ENCODE measurements at regions not wholly inside any gene's neighbourhood (a gene's known extent, or its start where the extent isn't known, plus 50 kb on each side); places are given as distances from the start of the nearest gene placed in this dataset.
"Not testable (repeated sequence)": the region's sequence is repeated elsewhere in the genome, so short reads cannot be mapped to it uniquely, and the experiment has no call there.

DNA sequence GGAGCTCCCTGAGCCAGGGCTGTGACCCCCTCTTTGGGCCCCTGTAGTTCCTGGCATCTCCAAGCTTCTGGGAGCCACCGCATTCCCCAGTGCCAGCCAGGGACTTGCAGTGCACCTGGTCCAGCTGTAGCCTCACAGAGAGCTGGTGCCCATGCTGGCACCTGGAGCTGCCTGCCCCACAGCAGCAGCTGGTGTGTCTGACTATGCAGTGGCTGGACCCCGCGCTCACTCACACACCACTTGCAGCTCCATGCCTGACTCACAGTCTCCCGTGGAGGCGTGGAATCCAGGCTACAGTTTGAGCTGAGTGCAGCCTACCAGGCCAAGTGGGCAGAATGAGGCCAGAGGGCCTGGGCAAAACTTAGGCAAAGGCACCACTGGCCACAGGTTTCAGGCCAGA lies 102.2 kb upstream of the NAMPT start:
- in situ Hi-C loops (cut with MboI; ENCODE audit: low sequenced_read_pairs), result no loop called here

DNA sequence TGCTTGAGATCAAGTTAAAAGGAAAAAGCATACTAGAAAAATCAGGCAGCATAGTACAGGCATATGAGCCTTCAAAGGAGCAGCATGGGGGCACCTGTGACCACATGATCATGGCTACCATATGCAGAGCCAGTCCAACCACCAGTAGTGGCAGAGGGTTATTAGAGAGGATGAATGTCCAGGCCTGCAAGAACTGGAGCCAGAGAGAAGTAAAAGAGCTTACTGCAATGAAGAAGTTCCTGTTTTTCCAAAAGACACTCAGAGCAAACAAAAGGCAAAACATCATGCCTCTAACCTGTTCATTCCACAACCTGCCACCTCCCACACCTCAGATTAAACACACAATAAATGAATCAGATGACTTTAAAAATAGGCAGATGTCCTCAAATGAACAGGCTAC lies 99.6 kb upstream of the NAMPT start:
- in situ Hi-C loops (cut with MboI; ENCODE audit: low sequenced_read_pairs), result no loop called here

DNA sequence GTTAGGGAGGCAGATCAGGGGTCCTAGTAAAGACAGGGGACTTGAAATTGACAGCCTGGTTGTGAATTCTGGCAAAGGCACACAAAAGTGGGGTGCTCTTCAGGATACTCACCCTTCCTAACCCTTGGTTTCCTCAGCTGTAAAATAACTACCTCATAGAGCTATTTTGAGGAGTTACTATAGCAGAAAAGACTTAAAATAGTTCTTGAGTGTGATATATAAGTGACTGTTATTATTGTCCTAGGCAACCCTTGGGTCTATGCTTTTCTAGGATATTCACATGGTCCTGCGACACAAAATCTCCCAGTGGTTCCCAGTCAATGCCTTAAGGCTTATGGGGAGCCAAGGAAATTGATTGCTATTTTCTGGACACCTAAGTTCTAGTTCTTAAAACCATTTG lies 98.1 kb upstream of the NAMPT start:
- in situ Hi-C loops (cut with MboI; ENCODE audit: low sequenced_read_pairs), result no loop called here

DNA sequence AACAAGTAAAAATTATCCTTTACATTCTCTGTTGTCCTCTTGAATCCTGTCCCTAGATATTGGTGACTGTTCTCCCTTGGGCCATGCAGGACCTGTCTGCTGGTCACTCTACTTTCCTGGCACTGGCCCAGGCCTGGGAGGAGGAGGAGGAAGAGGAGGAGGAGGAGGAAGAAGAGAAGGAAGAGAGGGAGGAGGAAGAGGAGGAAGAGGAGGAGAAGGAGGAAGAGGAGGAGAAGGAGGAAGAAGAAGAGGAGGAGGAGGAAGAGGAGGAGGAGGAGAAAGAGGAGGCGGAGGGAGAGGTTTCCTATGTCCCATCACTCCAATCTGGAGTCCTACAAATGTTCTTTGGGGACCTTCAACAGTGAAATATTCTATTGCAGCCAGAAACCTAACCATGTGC lies 97.3 kb upstream of the NAMPT start:
- in situ Hi-C loops (cut with MboI; ENCODE audit: low sequenced_read_pairs), result no loop called here

DNA sequence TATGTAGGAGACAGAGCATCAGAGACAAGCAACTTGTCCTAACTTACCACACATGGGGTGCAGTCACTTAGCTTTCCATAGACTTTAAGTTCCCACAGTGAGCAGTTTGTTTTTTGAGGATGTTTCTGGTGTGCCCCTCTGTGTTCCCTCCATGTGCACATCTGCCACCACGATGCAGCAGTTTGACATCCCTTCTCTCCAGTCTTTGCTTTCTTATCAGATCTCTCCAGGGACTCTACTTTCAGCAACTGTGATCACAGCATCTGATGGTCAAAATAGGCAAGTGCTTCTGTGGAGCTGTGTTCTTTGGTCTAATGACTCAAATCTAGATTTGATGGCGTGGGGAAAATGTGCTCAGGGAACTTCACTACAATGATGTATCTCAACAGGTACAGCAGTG lies 96.5 kb upstream of the NAMPT start:
- in situ Hi-C loops (cut with MboI; ENCODE audit: low sequenced_read_pairs), result no loop called here

DNA sequence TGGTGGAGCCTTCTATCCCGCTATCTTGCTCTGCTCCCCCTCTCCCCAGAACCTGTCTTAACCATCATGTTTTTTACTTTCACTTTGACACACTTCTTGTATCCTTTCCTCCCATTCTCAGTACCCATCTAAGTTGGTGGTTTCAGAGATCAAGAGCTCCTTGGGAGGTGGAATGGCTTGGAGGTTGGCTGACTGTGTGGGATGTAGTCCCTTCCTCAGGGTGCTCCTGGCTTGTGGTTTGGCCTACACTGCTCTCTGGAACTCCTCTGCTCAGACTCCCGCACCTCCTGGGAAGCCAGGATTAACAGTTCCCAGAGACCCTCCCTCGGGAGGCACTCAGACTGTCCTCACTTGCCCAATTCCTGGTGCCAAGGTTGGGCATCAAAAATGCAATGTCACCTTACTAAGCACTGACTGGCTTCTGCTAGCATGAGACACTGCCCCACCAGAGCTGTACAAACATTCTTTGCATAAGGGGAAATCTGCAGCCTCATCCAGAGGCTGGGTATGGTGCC lies 93.1 kb upstream of the NAMPT start:
- in situ Hi-C loops (cut with MboI; ENCODE audit: low sequenced_read_pairs), result no loop called here

DNA sequence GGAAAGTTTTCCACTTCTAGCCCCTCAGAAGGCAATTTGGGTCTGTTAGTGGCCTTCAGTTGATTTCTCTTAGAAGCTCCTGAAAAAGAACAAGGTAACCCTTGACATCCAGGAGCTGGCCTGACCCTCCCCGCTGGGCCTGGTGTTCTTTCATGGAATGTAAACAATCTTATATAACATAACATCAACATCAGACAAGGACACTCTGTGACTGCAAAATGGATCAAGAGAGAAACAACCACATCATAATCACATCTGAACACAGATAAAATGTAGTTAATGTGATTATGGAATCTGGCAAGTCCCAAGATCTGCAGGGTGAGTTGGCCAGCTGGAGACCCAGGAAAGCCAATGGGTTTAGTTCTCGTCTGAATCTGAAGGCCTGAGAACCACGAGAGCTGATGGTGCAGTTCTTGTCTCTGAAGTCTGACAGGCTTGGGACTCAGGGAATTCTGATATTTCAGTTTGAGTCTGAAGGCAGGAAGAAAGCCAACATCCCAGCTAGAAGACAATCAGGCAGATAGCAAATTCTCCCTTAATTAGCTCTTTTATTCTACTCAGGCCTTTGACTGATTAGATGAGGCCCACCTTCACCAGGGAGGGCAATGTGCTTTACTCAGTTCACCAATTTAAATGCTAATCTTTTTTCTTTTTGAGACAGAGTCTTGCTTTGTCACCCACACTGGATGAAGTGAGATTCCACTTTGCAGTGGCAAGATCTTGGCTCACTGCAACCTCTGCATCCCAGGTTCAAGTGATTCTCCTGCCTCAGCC lies 91.4 kb upstream of the NAMPT start:
- in situ Hi-C loops (cut with MboI; ENCODE audit: low sequenced_read_pairs), result no loop called here

DNA sequence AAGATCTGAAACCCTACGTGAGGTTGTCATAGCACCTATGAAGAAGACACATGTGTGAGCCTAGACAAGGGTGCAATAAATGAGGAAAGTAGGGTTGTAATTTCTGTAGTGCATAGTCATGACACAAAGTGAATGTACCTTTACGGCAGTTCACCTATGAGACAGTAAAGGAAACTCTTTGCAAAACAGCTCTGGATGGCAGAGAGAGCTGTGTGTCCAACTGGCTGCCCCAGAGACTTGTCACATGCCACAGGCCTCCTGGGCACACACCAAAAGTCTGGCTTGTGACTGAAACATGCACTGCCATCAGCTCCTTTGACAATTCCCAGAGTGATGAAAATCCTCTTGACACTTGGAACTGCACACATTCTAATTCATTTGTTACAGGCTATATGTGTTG lies 90.7 kb upstream of the NAMPT start:
- in situ Hi-C loops (cut with MboI; ENCODE audit: low sequenced_read_pairs), result no loop called here

DNA sequence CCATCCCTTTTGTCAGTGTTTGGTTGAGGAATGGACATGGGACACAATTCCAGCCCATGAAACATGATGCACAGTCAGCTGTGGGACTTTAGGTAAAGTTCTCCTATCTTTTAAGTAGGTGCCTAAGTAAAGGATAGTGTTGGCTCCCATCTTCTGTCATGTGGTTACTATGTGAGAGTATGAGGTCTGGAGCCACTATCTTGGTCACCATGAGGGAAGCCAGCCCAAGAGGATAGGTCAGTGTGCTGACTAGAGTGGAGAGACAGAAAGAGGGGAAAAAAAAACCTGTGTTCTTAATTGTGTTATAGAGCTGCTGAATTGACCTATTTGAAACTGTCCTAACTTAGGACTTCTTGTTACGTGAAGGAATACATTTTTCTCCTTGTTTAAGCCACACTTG lies 89.7 kb upstream of the NAMPT start:
- in situ Hi-C loops (cut with MboI; ENCODE audit: low sequenced_read_pairs), result no loop called here

DNA sequence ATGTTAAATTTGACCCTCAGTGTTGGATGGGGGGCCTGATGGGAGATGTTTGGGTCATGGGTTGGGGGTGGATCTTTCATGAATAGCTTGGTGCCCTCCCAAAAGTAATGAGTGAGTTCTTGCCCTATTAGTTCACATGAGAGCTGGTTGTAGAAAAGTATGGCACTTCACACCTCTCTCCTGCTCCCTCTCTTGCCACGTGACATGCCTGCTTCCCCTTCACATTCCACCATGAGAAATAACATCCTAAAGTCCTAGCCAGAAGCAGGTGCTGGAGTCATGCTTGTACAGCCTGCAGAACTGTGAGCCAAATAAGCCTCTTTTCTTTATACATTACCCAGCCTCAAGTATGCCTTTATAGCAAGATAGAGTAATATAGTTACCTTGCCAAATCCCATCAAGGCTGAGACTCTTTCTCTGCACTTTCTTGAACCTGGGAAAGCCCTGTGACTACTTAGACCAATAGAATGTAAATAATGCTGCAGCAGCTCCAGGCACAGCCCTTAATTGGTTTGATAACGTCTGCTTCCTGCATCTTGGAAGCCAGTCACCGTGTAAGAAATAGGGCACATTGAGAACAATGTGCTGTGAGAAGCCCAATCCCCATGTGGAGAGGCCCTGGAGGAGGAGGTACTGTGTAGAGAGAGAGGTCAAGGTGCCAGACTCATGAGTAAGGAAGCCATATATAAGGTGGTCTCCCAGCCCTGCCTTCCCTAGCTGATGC lies 88.0 kb upstream of the NAMPT start:
- in situ Hi-C loops (cut with MboI; ENCODE audit: low sequenced_read_pairs), result no loop called here

DNA sequence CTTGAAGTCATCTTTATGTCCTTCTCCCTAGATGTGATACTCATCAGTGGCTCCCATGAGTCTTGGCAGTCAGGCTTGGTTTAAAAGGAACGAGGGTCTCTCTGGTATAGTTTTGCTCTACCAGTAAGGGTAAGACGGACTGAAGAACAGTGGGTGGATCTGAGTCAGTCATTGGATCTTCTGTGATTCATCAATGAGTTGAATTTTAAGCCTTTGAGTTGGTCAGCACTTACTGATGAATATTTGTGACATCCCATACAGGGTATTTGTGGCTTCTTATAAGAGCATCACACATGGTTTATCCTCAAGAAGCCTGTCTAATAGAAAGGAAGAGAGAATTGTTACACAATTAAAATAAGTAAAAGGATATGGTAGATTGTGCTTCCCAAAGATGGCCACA lies 87.3 kb upstream of the NAMPT start:
- in situ Hi-C loops (cut with MboI; ENCODE audit: low sequenced_read_pairs), result no loop called here

DNA sequence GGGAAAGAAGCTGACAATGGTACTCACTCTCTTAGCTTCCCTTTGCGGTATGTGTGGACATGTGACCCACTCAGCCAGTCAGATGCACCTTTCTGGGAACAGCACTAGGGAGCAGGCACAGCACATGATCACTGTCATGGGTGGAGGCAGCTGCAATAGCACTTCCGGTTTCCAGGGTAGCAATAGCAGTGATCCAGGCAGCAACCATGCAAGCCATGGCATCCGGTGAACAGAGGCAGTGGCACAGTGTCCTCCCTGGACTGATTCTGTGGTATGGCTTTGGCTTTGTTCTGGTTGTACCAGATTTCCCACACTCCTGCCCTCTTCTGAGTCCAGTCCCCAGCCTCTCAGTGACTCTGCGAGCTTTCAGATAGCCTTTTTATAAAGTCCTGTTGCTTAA lies 86.8 kb upstream of the NAMPT start:
- in situ Hi-C loops (cut with MboI; ENCODE audit: low sequenced_read_pairs), result no loop called here

DNA sequence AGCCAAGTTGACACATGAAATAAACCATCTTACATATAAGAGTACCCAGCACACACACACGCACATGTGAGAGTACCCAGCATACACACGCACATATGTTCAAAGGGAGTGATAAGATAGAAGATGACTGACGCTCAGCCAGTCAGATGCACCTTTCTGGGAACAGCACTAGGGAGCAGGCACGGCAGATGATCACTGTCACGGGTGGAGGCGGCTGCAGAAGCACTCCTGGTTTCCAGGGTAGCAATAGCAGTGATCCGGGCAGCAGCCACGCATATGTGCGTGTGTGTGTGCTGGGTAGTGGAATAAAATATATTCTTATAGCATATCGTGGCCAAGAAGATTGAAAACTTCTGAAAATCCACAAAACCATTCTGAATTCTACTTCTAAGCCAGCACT lies 85.8 kb upstream of the NAMPT start:
- in situ Hi-C loops (cut with MboI; ENCODE audit: low sequenced_read_pairs), result no loop called here

DNA sequence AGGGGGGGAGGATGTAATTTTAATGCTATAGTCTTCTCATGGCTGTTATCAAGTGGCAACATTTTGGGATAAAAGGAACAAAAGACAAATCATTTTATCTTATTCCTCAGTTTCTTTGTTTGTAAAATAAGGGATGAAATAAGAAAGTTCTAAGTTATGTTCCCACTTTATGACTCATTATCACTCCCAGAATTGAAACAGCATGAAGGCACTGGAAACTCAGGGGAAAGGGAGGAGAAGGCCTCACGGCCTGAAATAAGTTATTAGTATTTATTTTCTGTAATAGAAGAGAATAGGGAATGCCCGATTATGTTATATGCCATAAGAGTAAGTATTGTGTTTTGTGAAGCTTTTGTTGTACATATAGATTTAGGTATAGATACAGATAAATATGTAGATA lies 85.0 kb upstream of the NAMPT start:
- in situ Hi-C loops (cut with MboI; ENCODE audit: low sequenced_read_pairs), result no loop called here

DNA sequence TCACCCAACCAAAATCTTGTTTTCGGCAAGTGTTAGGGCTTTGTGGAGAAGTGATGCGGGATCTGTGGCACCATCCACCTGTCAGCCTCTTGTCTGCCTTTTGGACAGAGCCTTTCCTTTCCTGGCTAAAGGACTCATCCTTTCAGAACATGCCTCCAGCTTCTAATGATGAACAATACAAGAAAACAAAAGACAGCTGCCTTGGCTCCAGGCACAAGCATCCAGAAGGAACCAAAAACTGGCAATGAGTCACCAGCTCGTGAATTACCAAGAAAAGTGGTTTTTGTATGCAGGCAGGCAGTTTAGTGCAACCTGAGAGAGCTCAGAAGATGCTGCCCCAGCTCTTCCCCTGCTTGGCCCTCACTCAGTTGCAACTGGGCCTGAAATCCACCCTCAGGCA lies 84.6 kb upstream of the NAMPT start:
- in situ Hi-C loops (cut with MboI; ENCODE audit: low sequenced_read_pairs), result no loop called here

DNA sequence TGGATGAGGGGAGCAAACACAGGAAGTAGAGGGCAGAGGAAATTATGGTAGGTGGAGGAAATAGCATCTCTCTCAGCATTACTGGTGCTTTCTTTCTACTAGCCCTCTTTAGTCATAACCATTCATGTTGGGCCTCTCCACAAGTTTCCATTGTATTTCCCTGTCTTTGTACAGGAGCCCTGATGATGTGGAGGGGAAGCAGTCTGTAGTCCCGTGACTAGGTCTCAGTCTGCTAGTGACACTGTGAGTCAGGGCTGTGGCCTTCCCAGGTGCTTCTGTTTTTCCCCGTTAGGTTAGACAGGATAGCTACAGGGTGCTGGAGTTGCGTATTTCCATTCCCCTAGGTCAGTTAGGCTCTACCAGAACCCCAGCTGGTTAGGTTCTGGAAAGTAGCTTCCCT lies 82.9 kb upstream of the NAMPT start:
- in situ Hi-C loops (cut with MboI; ENCODE audit: low sequenced_read_pairs), result no loop called here

DNA sequence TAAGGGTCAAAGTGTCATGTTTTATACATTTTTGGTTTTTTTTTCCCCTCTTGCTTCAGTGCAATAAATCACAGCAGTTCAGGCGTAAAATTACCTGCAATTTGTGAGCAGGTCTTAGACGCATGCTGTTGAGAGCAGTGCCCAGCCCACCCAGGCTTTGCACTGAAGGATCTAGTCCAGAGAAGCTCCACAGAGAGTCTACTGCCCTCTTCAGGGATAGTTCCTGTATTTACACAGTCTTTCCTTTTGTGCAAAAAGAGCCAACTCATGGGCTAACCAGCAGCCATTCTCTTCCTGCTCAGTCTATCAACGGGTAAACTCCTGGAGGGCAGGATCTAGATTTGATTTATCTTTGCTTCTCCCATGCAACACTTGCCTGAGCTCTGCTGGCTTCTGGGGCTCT lies 82.2 kb upstream of the NAMPT start:
- in situ Hi-C loops (cut with MboI; ENCODE audit: low sequenced_read_pairs), result no loop called here

DNA sequence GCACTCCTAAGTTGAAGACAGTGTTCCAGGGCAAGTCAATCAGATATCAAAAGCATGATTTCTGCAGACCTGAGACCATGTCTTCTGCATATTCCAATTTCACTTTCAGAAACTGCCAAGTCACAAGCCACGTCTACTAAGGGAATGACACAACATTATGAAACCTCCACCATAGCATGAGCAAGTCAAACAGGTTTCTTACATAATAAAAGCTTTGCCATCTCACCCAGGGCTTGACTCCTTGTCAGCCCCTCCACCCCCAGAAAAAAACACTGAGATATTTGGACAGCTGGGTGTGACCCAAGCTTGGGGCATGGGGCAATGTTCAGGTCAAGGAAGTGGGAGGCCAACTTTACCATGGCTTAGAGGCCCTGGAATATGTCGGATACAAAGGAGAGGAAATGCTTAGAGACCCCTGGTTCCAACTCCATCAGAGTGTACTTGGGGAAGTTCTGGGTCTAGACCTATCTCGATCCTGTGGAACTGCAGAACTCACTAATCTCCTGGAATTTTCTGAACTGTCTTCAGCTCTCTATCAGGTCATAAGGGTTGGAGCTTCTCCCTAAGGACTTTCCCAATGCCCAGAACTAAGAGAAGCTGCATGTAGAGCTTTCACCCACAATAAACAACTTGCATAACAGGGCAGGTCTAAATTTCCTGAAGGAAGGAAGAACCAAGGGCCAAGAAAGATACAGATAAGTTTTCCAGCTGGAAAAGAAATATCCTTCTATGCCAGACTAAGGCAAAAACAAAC lies 80.6 kb upstream of the NAMPT start:
- in situ Hi-C loops (cut with MboI; ENCODE audit: low sequenced_read_pairs), result no loop called here

DNA sequence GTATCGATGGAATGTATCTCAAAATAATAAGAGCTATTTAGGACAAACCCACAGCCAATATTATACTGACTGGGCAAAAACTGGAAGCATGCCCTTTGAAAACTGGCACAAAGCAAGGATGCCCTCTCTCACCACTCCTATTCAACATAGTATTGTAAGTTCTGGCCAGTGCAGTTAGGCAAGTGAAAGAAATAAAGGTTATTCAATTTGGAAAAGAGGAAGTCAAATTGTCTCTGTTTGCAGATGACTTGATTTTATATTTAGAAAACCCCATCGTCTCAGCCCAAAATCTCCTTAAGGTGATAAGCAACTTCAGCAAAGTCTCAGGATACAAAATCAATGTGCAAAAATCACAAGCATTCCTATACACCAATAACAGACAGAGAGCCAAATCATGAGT lies 77.7 kb upstream of the NAMPT start:
- in situ Hi-C loops (cut with MboI; ENCODE audit: low sequenced_read_pairs), result not testable (repeated sequence)

DNA sequence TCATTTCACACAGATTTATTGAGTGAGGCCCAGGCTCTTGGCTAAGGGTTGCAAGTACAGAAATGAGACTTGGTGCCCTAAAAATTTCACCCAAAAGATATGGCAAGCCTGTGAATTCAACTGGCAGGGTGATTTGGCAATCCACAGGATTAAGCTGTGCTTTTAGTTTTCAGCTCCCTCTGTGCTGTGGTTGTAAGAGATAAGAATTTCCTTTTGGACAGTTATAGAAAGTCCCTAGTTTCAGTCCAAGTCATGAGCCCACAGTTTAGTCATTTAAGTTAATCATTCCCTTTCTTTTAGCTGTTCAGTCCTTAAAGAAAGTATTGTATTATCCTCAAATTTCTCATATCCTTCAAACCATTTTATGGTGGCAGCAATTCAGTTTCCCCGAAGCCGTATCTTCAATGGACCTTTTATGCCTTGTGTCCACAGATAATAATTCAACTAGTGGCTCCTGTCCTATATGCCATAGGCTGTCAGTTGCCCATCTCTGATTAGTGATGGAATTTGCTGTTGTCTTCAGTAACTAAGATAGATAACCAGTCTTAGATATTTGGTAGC lies 73.4 kb upstream of the NAMPT start:
- in situ Hi-C loops (cut with MboI; ENCODE audit: low sequenced_read_pairs), result no loop called here

DNA sequence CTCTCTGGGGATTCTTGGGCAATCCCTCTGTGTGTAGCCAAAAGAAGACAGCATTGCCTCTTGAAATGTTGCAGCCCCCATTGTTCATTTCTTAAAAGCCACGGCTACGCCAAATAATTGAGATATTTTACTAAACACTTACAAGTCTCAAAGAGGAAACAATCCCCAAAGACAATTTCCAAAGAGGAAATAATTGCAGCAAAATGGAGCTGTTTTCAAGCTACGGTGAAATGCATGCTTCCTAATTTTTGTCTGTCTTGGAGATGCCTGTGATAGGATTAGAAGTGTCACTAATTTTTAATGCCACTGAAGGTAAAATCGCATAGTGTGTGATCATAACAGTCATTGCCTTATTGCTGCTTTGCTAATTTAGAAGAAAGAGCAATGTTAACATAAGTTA lies 72.9 kb upstream of the NAMPT start:
- in situ Hi-C loops (cut with MboI; ENCODE audit: low sequenced_read_pairs), result no loop called here

Data from hTERT RPE-1 (cell line).